B cell (primary cell): ENCODE measurements at regions not wholly inside any gene's neighbourhood (a gene's known extent, or its start where the extent isn't known, plus 50 kb on each side); places are given as distances from the start of the nearest gene placed in this dataset.

ENCODE experiments used
- ATAC-seq: fragments of 200-7000 bp; cut with Tn5 transposase; one replicate; pipeline ENCODE4 v1.10.0; 2021; ENCODE audit warnings: low read depth, mild to moderate bottlenecking, moderate number of reproducible peaks, moderate library complexity
- CTCF ChIA-PET: fragments of 350-600 bp; sonication (Branson Sonifier 250); formaldehyde crosslinking; loops from one replicate; lab custom pipeline; 2021; ENCODE audit warnings: antibody characterized with exemption, inconsistent platforms; lab: Charles Lee
- POLR2A ChIA-PET: fragments of 350-600 bp; sonication (Branson Sonifier 250); formaldehyde crosslinking; loops from one replicate; lab custom pipeline; 2021; ENCODE audit warnings: antibody characterized with exemption; lab: Charles Lee
- DNase-seq: peaks from one replicate; pipeline ENCODE4 v3.0.0; 2013
- H2AFZ ChIP-seq: 2 replicates; pipeline ENCODE4 v1.6.1; 2012; ENCODE audit warnings: mild to moderate bottlenecking, low read depth, low read length; ENCODE audit not compliant: insufficient read depth, poor library complexity, severe bottlenecking
- H3K27ac ChIP-seq, 2 donors: 1 replicate in 1 of 2; 2 replicates in 1 of 2; pipeline ENCODE4 v1.5.1; 2012 to 2013; ENCODE audit warnings: low read length in 2 of 2, mild to moderate bottlenecking in 2 of 2, moderate library complexity in 1 of 2
- H3K27me3 ChIP-seq, 4 experiments: fragments of 200-600 bp in 1 of 4; sonication (generic) in 1 of 4; replicated peaks in 1 of 4; 1 replicate in 2 of 4; 2 replicates in 2 of 4; pipeline versions ENCODE4 v1.6.1 to v1.7.0; 2013 to 2016; ENCODE audit warnings: low read length in 3 of 4, mild to moderate bottlenecking in 2 of 4, mixed read lengths in 1 of 4, moderate library complexity in 1 of 4; ENCODE audit not compliant: insufficient read depth in 4 of 4, control insufficient read depth in 3 of 4; ENCODE audit errors: control extremely low read depth in 1 of 4
- H3K36me3 ChIP-seq, 2 experiments: replicated peaks in 1 of 2; 1 replicate in 1 of 2; 2 replicates in 1 of 2; pipeline versions ENCODE4 v1.6.1 to v1.7.1; 2013; ENCODE audit warnings: low read length in 1 of 2; ENCODE audit not compliant: insufficient read depth in 2 of 2, control insufficient read depth in 1 of 2; ENCODE audit errors: control extremely low read depth in 1 of 2, extremely low read depth in 1 of 2
- H3K4me1 ChIP-seq, 2 donors: fragments of 200-600 bp in 1 of 2; sonication (generic) in 1 of 2; 1 replicate in 1 of 2; 2 replicates in 1 of 2; pipeline versions ENCODE4 v1.5.1 to v1.6.1; 2013 to 2017; ENCODE audit warnings: low read length in 2 of 2; ENCODE audit not compliant: control insufficient read depth in 2 of 2, insufficient read depth in 2 of 2
- H3K4me2 ChIP-seq: replicated peaks from 2 replicates; pipeline ENCODE3; 2012; ENCODE audit warnings: mild to moderate bottlenecking, low read depth, low read length; ENCODE audit not compliant: poor library complexity, severe bottlenecking
- H3K4me3 ChIP-seq, 5 experiments: fragments of 200-600 bp in 1 of 5; sonication (generic) in 1 of 5; 1 replicate in 3 of 5; 2 replicates in 2 of 5; pipeline versions ENCODE4 v1.5.1 to v1.7.0; 2011 to 2016; ENCODE audit warnings: low read length in 4 of 5, mild to moderate bottlenecking in 4 of 5, low read depth in 2 of 5, control low read depth in 1 of 5, moderate library complexity in 1 of 5; ENCODE audit not compliant: insufficient read depth in 1 of 5; ENCODE audit errors: control extremely low read depth in 1 of 5, extremely low read depth in 1 of 5
- H3K79me2 ChIP-seq: fragments of 200-600 bp; sonication (generic); one replicate; pipeline ENCODE4 v1.6.0; 2016; ENCODE audit warnings: low read length; ENCODE audit not compliant: control insufficient read depth, insufficient read depth
- H3K9ac ChIP-seq: fragments of 200-600 bp; sonication (generic); 2 replicates; pipeline ENCODE4 v1.6.1; 2017; ENCODE audit warnings: mild to moderate bottlenecking, low read length, moderate library complexity
- H3K9me3 ChIP-seq, 3 donors: one replicate each; pipeline versions ENCODE4 v1.6.1 to v1.7.1; 2013; ENCODE audit warnings: low read length in 2 of 3; ENCODE audit not compliant: control insufficient read depth in 2 of 3, insufficient read depth in 1 of 3; ENCODE audit errors: control extremely low read depth in 1 of 3
- H4K20me1 ChIP-seq: 2 replicates; pipeline ENCODE4 v1.6.0; 2012; ENCODE audit warnings: mild to moderate bottlenecking, low read length; ENCODE audit not compliant: insufficient read depth, control insufficient read depth, poor library complexity, severe bottlenecking
- H3K27ac Mint-ChIP-seq: one replicate; pipeline ENCODE4 v1.8.0; 2021; ENCODE audit warnings: mixed read lengths
- H3K27me3 Mint-ChIP-seq: one replicate; pipeline ENCODE4 v1.8.0; 2021; ENCODE audit warnings: mixed read lengths
- H3K4me1 Mint-ChIP-seq: one replicate; pipeline ENCODE4 v1.8.0; 2021; ENCODE audit warnings: mixed read lengths
- H3K4me3 Mint-ChIP-seq: one replicate; pipeline ENCODE4 v1.8.0; 2021; ENCODE audit warnings: mixed read lengths
- H3K9me3 Mint-ChIP-seq: one replicate; pipeline ENCODE4 v1.8.0; 2022; ENCODE audit warnings: mixed read lengths; ENCODE audit not compliant: insufficient read depth
- EZH2 ChIP-seq: IDR thresholded peaks from 2 replicates; pipeline ENCODE4 v1.6.1; 2012; ENCODE audit warnings: borderline replicate concordance, low read depth, mild to moderate bottlenecking, moderate library complexity, low read length; ENCODE audit not compliant: insufficient read depth, poor library complexity, severe bottlenecking
- WGBS: methylation state at CpG from one replicate; pipeline ENCODE4 v1.1.5; 2013; ENCODE audit warnings: missing lambda C conversion rate; ENCODE audit not compliant: insufficient coverage; 5-methylcytosine and 5-hydroxymethylcytosine counted together
- intact Hi-C: fragments of 100-400 bp; cut with micrococcal nuclease; formaldehyde crosslinking; loops from one replicate; pipeline ENCODE4 v1.10.0; 2022
- TF ChIP-seq, protein P1 (sequence below): fragments of 200-600 bp; IDR thresholded peaks from one replicate; pipeline ENCODE4 v1.8.0; 2022; ENCODE audit warnings: antibody characterized with exemption, mild to moderate bottlenecking

DNA sequence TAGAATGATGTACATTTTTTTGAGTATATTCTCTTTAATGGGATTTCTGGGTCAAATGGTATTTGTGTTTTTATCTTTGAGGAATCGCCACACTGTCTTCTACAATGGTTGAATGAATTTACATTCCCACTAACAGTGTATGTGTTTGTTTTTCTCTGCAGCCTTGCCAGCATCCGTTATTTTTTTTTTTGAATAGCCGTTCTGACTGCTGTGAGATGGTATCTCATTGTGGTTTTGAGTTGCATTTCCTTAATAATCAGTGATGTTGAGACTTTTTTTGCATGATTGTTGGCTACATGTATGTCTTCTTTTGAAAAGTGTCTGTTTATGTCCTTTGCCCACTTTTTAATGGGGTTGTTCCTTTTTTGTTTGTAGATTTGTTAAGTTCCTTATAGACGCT, 172.7 kb upstream of the CDH8 start:
- Histone ChIP-seq H2AFZ (no peak overlapping the region), H3K4me2 (no peak overlapping the region), H3K4me3 (no peak overlapping the region), H3K9ac (no peak overlapping the region), H3K9me3 (no peaks in the 10 kb centered on the region), H4K20me1 (no peaks in the 10 kb centered on the region), H3K79me2 (no peaks in the 10 kb centered on the region), H3K36me3 (no peaks in the 10 kb centered on the region), H3K27me3 (no peaks in the 10 kb centered on the region), H3K4me1 (no peaks in the 10 kb centered on the region), H3K27ac (no peak overlapping the region)
- POLR2A ChIA-PET: no interaction called here
- no peaks in the 10 kb centered on the region for H3K4me1 Mint-ChIP-seq
- intact Hi-C loops: no loop called here
- H3K4me3 Mint-ChIP-seq: no peak overlapping the region
- whole genome bisulfite sequencing: no CpG with 5 or more reads among the region's 4 CpGs
- peaks cover 2% of the 10 kb centered on the region for H3K9me3 Mint-ChIP-seq
- no peak for TF ChIP-seq EZH2
- TF ChIP-seq, protein P1, sequence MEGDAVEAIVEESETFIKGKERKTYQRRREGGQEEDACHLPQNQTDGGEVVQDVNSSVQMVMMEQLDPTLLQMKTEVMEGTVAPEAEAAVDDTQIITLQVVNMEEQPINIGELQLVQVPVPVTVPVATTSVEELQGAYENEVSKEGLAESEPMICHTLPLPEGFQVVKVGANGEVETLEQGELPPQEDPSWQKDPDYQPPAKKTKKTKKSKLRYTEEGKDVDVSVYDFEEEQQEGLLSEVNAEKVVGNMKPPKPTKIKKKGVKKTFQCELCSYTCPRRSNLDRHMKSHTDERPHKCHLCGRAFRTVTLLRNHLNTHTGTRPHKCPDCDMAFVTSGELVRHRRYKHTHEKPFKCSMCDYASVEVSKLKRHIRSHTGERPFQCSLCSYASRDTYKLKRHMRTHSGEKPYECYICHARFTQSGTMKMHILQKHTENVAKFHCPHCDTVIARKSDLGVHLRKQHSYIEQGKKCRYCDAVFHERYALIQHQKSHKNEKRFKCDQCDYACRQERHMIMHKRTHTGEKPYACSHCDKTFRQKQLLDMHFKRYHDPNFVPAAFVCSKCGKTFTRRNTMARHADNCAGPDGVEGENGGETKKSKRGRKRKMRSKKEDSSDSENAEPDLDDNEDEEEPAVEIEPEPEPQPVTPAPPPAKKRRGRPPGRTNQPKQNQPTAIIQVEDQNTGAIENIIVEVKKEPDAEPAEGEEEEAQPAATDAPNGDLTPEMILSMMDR: no peak
- CTCF ChIA-PET: no interaction called here
- no peak overlapping the region for H3K27ac Mint-ChIP-seq
- DNase-seq: no peak
- no peak for ATAC-seq
- H3K27me3 Mint-ChIP-seq: no peaks in the 10 kb centered on the region

DNA sequence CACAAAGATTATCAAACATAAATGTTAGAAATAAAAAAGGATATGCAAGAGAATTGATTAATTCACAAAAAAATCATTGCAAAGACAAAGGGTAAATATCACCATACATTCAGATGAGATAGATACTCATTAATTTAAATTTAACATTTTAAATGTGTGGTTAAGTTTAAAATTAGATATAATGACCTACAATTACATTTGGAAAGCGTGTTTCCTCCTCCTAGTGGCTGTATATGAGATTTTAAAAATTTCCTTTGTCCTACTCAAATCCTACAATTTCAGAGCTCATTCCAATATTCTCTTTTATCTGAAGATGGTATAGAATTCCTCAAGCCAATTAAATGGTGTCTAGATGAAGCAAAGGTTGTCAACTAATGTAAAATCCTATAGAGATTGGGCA, 169.2 kb upstream of the CDH8 start:
- Histone ChIP-seq H3K4me1 (no peaks in the 10 kb centered on the region), H3K4me2 (no peak overlapping the region), H3K9ac (no peak overlapping the region), H3K9me3 (no peaks in the 10 kb centered on the region), H3K79me2 (no peaks in the 10 kb centered on the region), H4K20me1 (no peaks in the 10 kb centered on the region), H2AFZ (no peak overlapping the region), H3K27me3 (no peaks in the 10 kb centered on the region), H3K4me3 (no peak overlapping the region), H3K27ac (no peak overlapping the region), H3K36me3 (no peaks in the 10 kb centered on the region)
- no peaks in the 10 kb centered on the region for H3K27me3 Mint-ChIP-seq
- no peak overlapping the region for H3K27ac Mint-ChIP-seq
- WGBS: no CpG with 5 or more reads among the region's 1 CpG
- intact Hi-C loops: no loop called here
- no peaks in the 10 kb centered on the region for H3K9me3 Mint-ChIP-seq
- no peak overlapping the region for H3K4me3 Mint-ChIP-seq
- H3K4me1 Mint-ChIP-seq: no peaks in the 10 kb centered on the region
- DNase-seq: no peak
- ATAC-seq: no peak
- POLR2A ChIA-PET: no interaction called here
- CTCF ChIA-PET: no interaction called here
- no peak for TF ChIP-seq EZH2
- TF ChIP-seq, protein P1: no peak
